Mesenchymal stem cell (in vitro differentiated cells and primary cell): ENCODE measurements at regions not wholly inside any gene's neighbourhood (a gene's known extent, or its start where the extent isn't known, plus 50 kb on each side); places are given as distances from the start of the nearest gene placed in this dataset.

Experiments used
- DNase-seq: peaks from one replicate; pipeline ENCODE4 v3.0.0-alpha.2; 2013
- H2AFZ ChIP-seq: one replicate; pipeline ENCODE4 v1.6.1; 2013; ENCODE audit warnings: low read depth, mild to moderate bottlenecking, control low read depth, inconsistent platforms, low read length, moderate library complexity
- H2AK5ac ChIP-seq: 2 replicates; pipeline ENCODE4 v1.6.1; 2013; ENCODE audit warnings: low read length, moderate library complexity, mild to moderate bottlenecking, inconsistent platforms; ENCODE audit not compliant: severe bottlenecking
- H2BK120ac ChIP-seq: one replicate; pipeline ENCODE4 v1.6.1; 2013; ENCODE audit warnings: low read depth, mild to moderate bottlenecking, inconsistent platforms, low read length, moderate library complexity
- H2BK12ac ChIP-seq, 2 experiments: one replicate each; pipeline ENCODE4 v1.6.1; 2013; ENCODE audit warnings: inconsistent platforms in 2 of 2, low read length in 2 of 2, mild to moderate bottlenecking in 2 of 2, moderate library complexity in 2 of 2, control low read depth in 1 of 2
- H2BK15ac ChIP-seq: one replicate; pipeline ENCODE4 v1.6.1; 2013; ENCODE audit warnings: mild to moderate bottlenecking, low read depth, inconsistent platforms; ENCODE audit not compliant: poor library complexity, severe bottlenecking
- H2BK5ac ChIP-seq: 2 replicates; pipeline ENCODE4 v1.6.1; 2013; ENCODE audit warnings: low read depth, mild to moderate bottlenecking, low read length, control low read depth, inconsistent platforms; ENCODE audit not compliant: poor library complexity, severe bottlenecking
- H3K14ac ChIP-seq, 2 experiments: one replicate each; pipeline ENCODE4 v1.6.1; 2013; ENCODE audit warnings: inconsistent platforms in 2 of 2, low read length in 2 of 2, control low read depth in 1 of 2, mild to moderate bottlenecking in 1 of 2, moderate library complexity in 1 of 2
- H3K18ac ChIP-seq, 2 experiments: one replicate each; pipeline ENCODE4 v1.6.1; 2013; ENCODE audit warnings: inconsistent platforms in 2 of 2, low read length in 2 of 2, control low read depth in 1 of 2, low read depth in 1 of 2, mild to moderate bottlenecking in 1 of 2
- H3K23ac ChIP-seq, 2 experiments: one replicate each; pipeline ENCODE4 v1.6.1; 2013; ENCODE audit warnings: inconsistent platforms in 2 of 2, low read length in 2 of 2, mild to moderate bottlenecking in 2 of 2, moderate library complexity in 2 of 2, control low read depth in 1 of 2
- H3K27ac ChIP-seq: 2 replicates; pipeline ENCODE4 v1.5.1; 2013; ENCODE audit warnings: mild to moderate bottlenecking, moderate library complexity, low read length, control low read depth, inconsistent platforms; ENCODE audit not compliant: poor library complexity, severe bottlenecking
- H3K27me3 ChIP-seq, 2 experiments: 2 replicates each; pipeline versions ENCODE4 v1.6.1 to v1.7.0; 2013; ENCODE audit warnings: low read length in 2 of 2, mild to moderate bottlenecking in 2 of 2, moderate library complexity in 2 of 2, control low read depth in 1 of 2, inconsistent platforms in 1 of 2; ENCODE audit not compliant: control insufficient read depth in 1 of 2, insufficient read depth in 1 of 2
- H3K36me3 ChIP-seq, 2 experiments: 2 replicates each; pipeline versions ENCODE4 v1.6.1 to v1.7.0; 2013; ENCODE audit warnings: low read length in 2 of 2, control low read depth in 1 of 2, inconsistent platforms in 1 of 2, low read depth in 1 of 2, mild to moderate bottlenecking in 1 of 2; ENCODE audit not compliant: insufficient read depth in 2 of 2, control insufficient read depth in 1 of 2
- H3K4ac ChIP-seq, 2 experiments: one replicate each; pipeline ENCODE4 v1.6.1; 2013; ENCODE audit warnings: inconsistent platforms in 2 of 2, low read length in 2 of 2, mild to moderate bottlenecking in 2 of 2, moderate library complexity in 2 of 2, control low read depth in 1 of 2, low read depth in 1 of 2
- H3K4me1 ChIP-seq: 2 replicates; pipeline ENCODE4 v1.6.1; 2013; ENCODE audit warnings: low read depth, low read length, control low read depth; ENCODE audit not compliant: control insufficient read depth, insufficient read depth
- H3K4me2 ChIP-seq: 2 replicates; pipeline ENCODE4 v1.6.1; 2013; ENCODE audit warnings: low read length, mild to moderate bottlenecking, inconsistent platforms; ENCODE audit not compliant: poor library complexity, severe bottlenecking
- H3K4me3 ChIP-seq, 2 experiments: 2 replicates each; pipeline versions ENCODE4 v1.5.1 to v1.7.0; 2013; ENCODE audit warnings: low read length in 2 of 2, mild to moderate bottlenecking in 2 of 2, control low read depth in 1 of 2, low read depth in 1 of 2; ENCODE audit not compliant: insufficient read depth in 1 of 2
- H3K79me1 ChIP-seq: replicated peaks from 2 replicates; pipeline ENCODE4 v1.6.1; 2013; ENCODE audit warnings: mild to moderate bottlenecking, control low read depth, low read length, inconsistent platforms; ENCODE audit not compliant: poor library complexity, severe bottlenecking
- H3K9ac ChIP-seq: 2 replicates; pipeline ENCODE4 v1.7.0; 2013; ENCODE audit warnings: mild to moderate bottlenecking, low read length, moderate library complexity
- H3K9me3 ChIP-seq: 2 replicates; pipeline ENCODE4 v1.7.0; 2013; ENCODE audit warnings: mild to moderate bottlenecking, low read length; ENCODE audit not compliant: control insufficient read depth
- H4K8ac ChIP-seq: one replicate; pipeline ENCODE4 v1.6.1; 2013; ENCODE audit warnings: inconsistent platforms, mild to moderate bottlenecking, low read length, moderate library complexity
- H4K91ac ChIP-seq: one replicate; pipeline ENCODE4 v1.6.1; 2013; ENCODE audit warnings: mild to moderate bottlenecking, low read length, inconsistent platforms
- WGBS: methylation state at CpG from one replicate; pipeline ENCODE4 v1.1.7; 2013; ENCODE audit warnings: mixed read lengths; 5-methylcytosine and 5-hydroxymethylcytosine counted together

DNA sequence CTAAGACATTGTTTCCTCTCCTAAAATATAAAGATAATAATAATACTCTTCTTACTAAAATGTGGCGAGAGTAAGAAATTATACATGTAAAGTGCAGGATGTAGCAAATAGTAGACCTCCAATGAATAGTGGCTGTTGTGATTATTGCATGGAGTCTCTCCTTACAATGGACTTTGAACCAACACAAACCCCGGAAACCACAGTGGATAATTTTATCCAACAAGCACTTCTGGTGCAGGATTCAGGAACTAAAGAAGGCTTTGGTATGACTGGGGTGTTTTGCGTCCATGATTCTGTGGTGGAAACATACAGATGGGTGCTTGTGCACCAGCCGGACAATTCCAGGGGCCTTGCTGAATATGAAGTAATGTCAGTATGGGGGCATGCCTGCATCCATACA is 146.4 kb upstream of the UBASH3B start:
- Histone ChIP-seq H3K27me3 (peaks cover 6 to 25% of the 10 kb centered on the region in 2 experiments), H3K79me1 (no peaks in the 10 kb centered on the region), H3K14ac (no peak overlapping the region), H2BK15ac (no peak overlapping the region), H2BK120ac (no peak overlapping the region), H3K4ac (no peak overlapping the region), H2BK12ac (no peak overlapping the region), H2AK5ac (no peak overlapping the region), H3K4me1 (no peaks in the 10 kb centered on the region), H3K23ac (no peak overlapping the region), H2AFZ (no peak overlapping the region), H4K91ac (no peak overlapping the region), H3K18ac (no peak overlapping the region), H3K4me3 (no peak overlapping the region), H3K4me2 (no peak overlapping the region), H2BK5ac (no peak overlapping the region), H4K8ac (no peak overlapping the region), H3K9me3 (no peaks in the 10 kb centered on the region), H3K9ac (no peak overlapping the region), H3K27ac (no peak overlapping the region), H3K36me3 (no peaks in the 10 kb centered on the region)
- 95% methylated on average over 3 of the region's 4 CpGs for WGBS
- no peak for DNase-seq

DNA sequence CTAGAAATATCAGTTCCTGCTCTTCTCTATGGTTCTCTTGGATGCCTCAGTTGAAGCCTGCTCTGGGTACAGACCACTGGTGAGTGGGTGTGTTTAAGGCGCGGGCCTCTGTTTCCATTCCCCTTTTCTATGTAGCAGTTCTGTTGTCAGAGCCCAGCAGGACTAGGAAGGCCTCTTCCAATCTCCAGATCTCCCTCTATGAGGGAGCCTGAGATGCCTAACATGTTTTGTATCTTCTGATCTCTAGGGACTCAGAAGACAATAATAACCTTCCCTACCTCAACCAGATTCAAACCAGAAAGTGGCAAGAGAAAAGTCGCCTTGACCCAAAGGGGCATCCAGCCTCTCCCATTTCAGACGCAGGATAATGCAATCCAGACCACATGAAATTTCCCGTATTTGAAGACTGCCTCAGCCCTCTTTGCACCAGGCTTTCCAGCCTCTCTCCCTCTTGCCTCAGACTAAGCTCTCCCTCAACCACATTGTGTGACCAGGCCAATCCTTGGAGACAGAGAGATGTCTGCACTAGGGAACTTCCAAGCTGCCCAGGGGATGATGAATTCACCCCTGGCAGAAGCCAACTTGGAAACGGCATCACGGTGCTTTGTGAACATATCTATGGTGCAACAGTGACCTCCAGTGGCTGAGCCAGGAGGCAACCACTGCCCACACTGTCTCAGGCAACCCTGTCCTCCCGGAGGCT is 150.1 kb upstream of the UBASH3B start:
- peak; percentile 89 for DNase-seq
- Histone ChIP-seq H3K9me3 (no peaks in the 10 kb centered on the region), H2BK120ac (no peak overlapping the region), H3K79me1 (no peaks in the 10 kb centered on the region), H3K4me3 (no peak overlapping the region), H3K14ac (no peak overlapping the region), H3K27ac (no peak overlapping the region), H3K4me1 (no peaks in the 10 kb centered on the region), H3K18ac (no peak overlapping the region), H3K23ac (no peak overlapping the region), H2BK5ac (no peak overlapping the region), H3K27me3 (peaks cover 0 to 15% of the 10 kb centered on the region in 2 experiments), H2AFZ (no peak overlapping the region), H2AK5ac (no peak overlapping the region), H2BK12ac (no peak overlapping the region), H3K4me2 (no peak overlapping the region), H3K36me3 (no peaks in the 10 kb centered on the region), H4K8ac (no peak overlapping the region), H4K91ac (no peak overlapping the region), H2BK15ac (no peak overlapping the region), H3K9ac (peak overlapping the region; percentile 52), H3K4ac (no peak overlapping the region)
- WGBS: 52% methylated on average over 8 of the region's 8 CpGs

DNA sequence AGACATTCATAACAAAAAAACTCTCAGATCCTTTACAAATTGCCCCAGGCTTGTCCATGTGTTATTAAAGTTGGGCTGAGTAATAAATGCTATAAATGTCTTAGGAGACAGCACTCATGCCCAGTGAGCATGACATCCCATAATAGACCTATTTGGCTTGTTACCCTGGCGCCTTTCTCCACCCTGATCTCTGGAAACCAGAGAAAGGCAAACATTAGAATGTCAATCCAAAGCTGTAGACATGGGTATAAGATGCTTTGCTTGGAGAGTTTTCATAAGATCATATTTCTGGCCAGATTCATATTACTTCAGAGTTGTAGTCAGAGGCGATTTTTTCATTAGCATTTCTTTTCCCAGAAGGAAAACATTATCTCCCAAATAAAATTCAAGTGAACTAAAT is 161.3 kb upstream of the UBASH3B start:
- Histone ChIP-seq H3K27ac (no peak overlapping the region), H2BK15ac (no peak overlapping the region), H3K14ac (no peak overlapping the region), H3K36me3 (no peaks in the 10 kb centered on the region), H3K18ac (no peak overlapping the region), H4K91ac (no peak overlapping the region), H3K9me3 (no peaks in the 10 kb centered on the region), H4K8ac (no peak overlapping the region), H3K79me1 (no peaks in the 10 kb centered on the region), H3K23ac (no peak overlapping the region), H2AK5ac (no peak overlapping the region), H2BK12ac (no peak overlapping the region), H2BK120ac (no peak overlapping the region), H3K27me3 (peaks cover 0 to 5% of the 10 kb centered on the region in 2 experiments), H3K9ac (no peak overlapping the region), H2BK5ac (no peak overlapping the region), H3K4me2 (no peak overlapping the region), H3K4ac (no peak overlapping the region), H3K4me1 (no peaks in the 10 kb centered on the region), H3K4me3 (no peak overlapping the region), H2AFZ (no peak overlapping the region)
- WGBS: 62% methylated on average over 1 of the region's 2 CpGs
- no peak for DNase-seq

DNA sequence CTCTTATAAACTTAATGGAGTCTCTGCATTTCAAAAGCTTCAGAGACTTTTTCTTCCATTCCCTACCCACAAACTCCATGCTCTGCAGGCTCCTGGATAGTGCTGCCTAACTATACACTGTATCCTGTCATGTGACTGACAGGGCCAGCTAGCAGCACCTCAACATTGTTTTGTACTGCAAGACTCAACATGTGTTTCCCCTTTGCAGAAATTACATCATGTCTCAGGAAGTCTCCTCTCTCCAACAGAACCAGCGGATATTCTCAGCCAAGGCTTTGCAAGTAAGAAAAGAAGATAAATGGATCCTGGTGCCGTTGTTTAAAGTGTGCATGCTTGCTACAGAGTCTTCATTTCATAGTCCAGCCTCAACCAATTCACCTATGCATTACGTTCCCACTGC is 164.0 kb upstream of the UBASH3B start:
- Histone ChIP-seq H3K4me1 (no peaks in the 10 kb centered on the region), H4K91ac (no peak overlapping the region), H3K18ac (no peak overlapping the region), H3K4ac (no peak overlapping the region), H4K8ac (no peak overlapping the region), H3K9me3 (peaks cover 3% of the 10 kb centered on the region), H3K36me3 (no peaks in the 10 kb centered on the region), H3K27me3 (peaks cover 0 to 5% of the 10 kb centered on the region in 2 experiments), H2AFZ (no peak overlapping the region), H2BK12ac (no peak overlapping the region), H2BK120ac (no peak overlapping the region), H2BK5ac (no peak overlapping the region), H3K4me2 (no peak overlapping the region), H3K4me3 (peak overlapping the region in 1 of 2 experiments; percentile 10), H2AK5ac (no peak overlapping the region), H3K14ac (no peak overlapping the region), H3K27ac (no peak overlapping the region), H3K79me1 (no peaks in the 10 kb centered on the region), H2BK15ac (no peak overlapping the region), H3K9ac (no peak overlapping the region), H3K23ac (no peak overlapping the region)
- no peak for DNase-seq
- WGBS: 50% methylated on average over 2 of the region's 3 CpGs
